Astrocyte of the hippocampus (primary cell): ENCODE measurements at regions not wholly inside any gene's neighbourhood (a gene's known extent, or its start where the extent isn't known, plus 50 kb on each side); places are given as distances from the start of the nearest gene placed in this dataset.
A peak's percentile ranks its signal among the peaks of the same experiment; 100 is the strongest.
"Not testable (repeated sequence)": the region's sequence is repeated elsewhere in the genome, so short reads cannot be mapped to it uniquely, and the experiment has no call there.

Experiments used
- DNase-seq: peaks from one replicate; pipeline ENCODE4 v3.0.0; 2011; ENCODE audit warnings: low read depth, low spot score

DNA sequence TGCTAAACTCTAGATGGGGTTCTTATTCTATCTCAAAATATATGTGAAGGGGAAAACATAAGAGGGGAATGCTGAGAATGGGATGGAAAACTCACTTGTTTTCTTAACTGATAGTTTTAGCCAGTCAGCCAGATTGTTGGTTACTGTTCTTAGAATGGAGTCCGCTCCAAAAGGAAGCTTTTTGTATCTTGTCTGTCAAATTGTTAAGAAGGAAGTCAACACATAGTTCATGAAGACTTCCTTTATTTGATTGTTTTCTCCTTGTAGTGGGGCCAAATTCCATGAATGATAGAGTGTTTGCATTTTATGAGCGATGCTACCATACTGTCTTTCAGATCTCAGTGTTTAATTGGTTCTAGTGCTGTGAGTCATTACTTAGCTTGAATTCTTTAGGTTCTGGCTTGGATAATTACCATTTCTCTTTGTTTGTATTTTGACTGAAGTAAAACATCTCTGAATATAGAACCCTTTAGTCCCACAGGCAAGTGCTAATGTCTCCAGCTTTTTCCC, 98.3 kb upstream of the GOT2 start:
- DNase-seq, result no peak

- no peak for DNase-seq
Observed at GRCh38 chr16:58831386-58831785, 97.3 kb upstream of the GOT2 start.

- DNase-seq, result no peak
Observed at GRCh38 chr16:58828901-58829545, 94.9 kb upstream of the GOT2 start.

DNA sequence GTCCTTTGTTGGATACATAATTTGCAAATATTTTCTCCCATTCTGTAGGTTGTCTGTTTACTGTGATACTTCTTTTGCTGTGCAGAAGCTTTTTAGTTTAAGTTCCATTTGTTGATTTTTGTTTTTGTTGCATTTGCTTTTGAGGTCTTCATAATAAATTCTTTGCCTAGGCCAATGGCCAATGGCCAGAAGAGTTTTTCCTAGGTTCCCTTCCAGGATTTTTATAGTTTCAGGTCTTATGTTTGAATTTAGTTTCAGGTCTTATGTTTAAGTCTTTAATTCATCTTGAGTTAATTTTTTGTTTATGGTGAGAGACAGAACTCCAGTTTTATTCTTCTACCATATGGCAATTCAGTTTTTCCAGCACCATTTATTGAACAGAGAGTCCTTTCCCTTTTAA, 90.1 kb upstream of the GOT2 start:
- DNase-seq, result no peak

DNA sequence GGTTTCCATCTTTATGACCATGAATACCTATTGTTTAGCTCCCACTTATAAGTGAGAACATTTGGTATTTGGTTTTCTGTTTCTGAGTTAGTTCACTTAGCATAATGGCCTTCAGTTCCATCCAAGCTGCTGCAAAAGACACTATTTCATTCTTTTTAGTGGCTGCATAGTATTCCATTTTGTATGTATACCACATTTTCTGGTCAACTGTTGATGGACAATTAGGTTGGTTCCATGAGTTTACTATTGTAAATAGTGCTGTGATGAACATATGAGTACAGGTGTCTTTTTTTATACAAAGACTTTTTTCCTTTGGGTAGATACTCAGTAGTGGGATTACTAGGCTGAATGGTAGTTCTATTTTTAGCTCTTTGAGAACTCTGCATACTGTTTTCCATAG, 87.8 kb upstream of the GOT2 start:
- no peak for DNase-seq

GRCh38 chr16:58820411-58820810, 86.3 kb upstream of the GOT2 start:
- no peak for DNase-seq

GRCh38 chr16:58815181-58815888, 81.2 kb upstream of the GOT2 start:
- DNase-seq, result no peak

DNA sequence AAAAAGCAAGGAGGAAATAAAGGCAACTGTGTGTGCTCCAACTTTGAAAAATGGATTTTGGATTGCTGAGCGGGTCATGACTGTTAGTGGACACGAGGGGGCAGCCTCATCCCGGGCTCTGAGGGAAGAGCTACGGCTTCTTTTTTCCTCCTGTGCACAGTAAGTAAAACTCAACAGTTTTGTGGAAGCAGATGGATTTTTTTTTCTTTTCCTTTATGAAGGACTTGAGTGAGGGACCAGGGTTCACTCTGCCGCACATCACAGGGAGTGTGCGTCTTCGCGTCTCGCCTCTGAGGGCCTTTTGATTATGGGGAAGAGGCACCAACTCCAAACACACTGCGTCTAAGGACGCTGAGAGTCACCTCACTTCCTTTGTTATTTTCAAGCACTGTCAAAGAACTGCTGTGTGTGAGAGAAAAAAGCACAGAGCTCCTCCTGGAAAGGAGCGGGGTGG, 80.3 kb upstream of the GOT2 start:
- DNase-seq, result peak; percentile 76

DNA sequence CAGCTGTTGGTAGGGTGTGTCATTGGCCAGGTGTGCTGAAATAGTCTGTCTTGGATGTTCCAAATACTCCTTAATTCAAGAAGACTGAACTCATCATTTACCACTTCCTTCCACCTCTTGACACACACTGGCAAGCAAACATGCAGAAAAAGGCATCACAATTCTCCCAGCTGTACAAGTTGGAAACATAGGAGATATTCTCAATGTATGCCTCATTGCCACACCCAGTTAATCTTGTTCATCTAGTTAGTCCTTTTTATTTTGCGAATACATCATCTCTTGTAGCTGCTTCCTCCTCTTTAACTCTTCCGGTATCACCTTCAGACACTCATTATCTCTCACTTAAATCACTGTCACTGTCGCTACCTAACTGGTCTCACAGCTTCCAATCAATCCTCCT, 75.1 kb upstream of the GOT2 start:
- no peak for DNase-seq

DNA sequence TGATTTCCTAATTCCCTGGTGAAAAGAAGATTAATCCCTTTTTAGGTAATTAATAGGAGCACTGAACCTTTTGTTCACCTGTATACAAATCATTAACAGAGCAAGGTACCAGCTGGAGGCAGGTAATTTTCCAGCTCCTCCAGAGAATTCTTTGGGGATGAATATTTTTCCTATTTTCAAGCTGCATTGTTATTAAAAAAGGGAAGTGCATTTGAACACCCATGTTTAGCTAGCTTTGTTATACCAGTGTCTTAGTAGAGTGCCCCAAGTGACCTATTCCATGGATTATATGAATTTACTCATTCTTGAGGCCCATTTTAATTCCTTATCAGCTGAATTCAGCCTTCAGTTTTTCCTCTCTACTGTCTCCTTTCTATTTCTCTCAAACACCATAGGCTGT, 73.2 kb upstream of the GOT2 start:
- DNase-seq, result no peak

DNA sequence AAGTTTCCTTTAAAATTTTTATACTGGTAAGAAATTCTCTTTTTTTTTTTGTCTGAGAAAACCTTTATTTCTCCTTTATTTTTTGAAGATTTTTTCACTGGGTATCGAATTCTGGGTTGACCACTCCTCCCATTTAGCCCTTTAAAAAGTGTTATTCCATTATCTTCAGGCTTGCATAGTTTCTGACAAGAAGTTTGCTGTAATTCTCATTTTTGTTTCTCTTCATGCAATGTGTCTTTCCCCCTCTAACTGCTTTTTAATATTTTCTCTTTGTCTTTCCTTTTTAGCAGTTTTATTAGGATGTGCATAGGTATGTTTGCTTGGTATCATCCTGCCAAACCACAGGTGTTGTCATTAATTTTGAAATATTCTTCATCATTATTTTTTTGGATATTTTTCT, 67.7 kb upstream of the GOT2 start:
- DNase-seq, result no peak

GRCh38 chr16:58797137-58797801, 63.2 kb upstream of the GOT2 start:
- DNase-seq, result no peak

DNA sequence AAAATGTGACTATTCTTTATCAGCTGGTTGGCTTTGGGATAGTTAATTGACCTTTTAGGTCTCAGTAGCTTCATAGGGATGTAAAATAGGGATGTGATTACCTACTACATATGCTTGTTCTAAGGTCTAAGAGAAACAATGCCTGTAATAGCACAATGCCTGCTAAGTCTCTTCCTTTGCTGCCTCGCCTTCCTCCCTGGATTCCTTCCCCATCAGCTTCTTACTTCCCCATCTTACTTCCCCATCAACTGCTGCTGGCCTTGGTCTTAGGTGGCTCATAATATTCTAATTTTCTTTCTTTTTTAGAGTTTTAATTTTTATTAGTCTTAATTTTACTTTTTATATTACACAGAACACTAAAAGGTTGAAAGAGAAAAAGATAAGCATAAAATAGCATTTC, 59.2 kb upstream of the GOT2 start:
- DNase-seq, result no peak

- DNase-seq, result no peak
Observed at GRCh38 chr16:58792188-58792587, 58.1 kb upstream of the GOT2 start.

DNA sequence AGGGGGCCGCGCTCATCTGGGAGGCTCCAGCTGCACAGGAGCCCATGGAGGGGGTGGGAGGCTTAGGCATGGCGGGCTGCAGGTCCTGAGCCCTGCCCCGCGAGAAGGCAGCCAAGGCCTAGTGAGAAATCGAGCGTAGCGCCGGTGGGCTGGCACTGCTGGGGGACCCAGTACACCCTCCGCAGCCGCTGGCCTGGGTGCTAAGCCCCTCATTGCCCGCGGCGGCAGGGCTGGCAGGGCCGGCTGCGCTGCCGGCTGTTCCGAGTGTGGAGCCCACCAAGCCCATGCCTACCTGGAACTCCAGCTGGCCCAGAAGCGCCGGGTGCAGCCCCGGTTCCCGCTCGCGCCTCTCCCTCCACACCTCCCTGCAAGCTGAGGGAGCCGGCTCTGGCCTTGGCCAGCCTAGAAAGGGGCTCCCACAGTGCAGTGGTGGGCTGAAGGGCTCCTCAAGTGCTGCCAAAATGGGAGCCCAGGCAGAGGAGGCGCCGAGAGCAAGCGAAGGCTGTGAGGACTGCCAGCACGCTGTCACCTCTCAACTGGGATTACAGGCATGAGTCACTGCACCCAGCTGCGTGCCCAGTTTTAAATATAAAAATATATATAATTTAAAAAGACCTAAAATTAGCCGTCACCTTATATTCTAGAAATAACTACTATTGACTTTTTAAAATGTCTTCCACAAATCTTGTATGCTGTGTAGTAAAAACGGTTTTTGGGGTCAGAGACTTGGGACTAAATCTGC, 56.9 kb upstream of the GOT2 start:
- not testable (repeated sequence) for DNase-seq

DNA sequence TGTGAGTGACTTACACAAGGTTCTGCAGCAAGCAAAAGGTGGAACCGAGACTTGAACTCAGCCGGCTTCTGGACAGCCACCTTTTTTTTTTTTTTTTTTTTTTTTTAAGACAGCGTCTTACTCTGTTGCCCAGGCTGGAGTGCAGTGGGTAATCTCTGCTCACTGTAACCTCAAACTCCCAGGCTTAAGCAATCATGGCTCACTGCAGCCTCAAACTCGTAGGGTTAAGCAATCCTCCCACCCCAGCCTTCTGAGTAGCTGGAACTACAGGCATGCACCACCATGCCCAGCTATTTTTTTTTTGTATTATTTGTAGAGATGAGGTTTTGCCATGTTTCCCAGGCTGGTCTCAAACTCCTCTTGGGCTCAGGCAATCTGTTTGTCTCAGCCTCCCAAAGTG, 55.2 kb upstream of the GOT2 start:
- no peak for DNase-seq
